Neural progenitor cell (in vitro differentiated cells): ENCODE measurements at regions not wholly inside any gene's neighbourhood (a gene's known extent, or its start where the extent isn't known, plus 50 kb on each side); places are given as distances from the start of the nearest gene placed in this dataset.

ENCODE experiments used
- DNase-seq: peaks from one replicate; pipeline ENCODE4 v3.0.0-alpha.2; 2016; ENCODE audit warnings: low spot score
- H2AFZ ChIP-seq: fragments of 200-600 bp; sonication (generic); replicated peaks from 2 replicates; pipeline ENCODE4 v1.6.1; 2016; ENCODE audit warnings: antibody characterized with exemption
- H3F3A ChIP-seq: fragments of 200-600 bp; sonication (generic); 2 replicates; pipeline ENCODE4 v1.6.1; 2016; ENCODE audit warnings: antibody characterized with exemption, low read depth
- H3K27ac ChIP-seq: fragments of 200-600 bp; sonication (generic); 2 replicates; pipeline ENCODE4 v1.5.1; 2016; ENCODE audit warnings: mild to moderate bottlenecking
- H3K27me3 ChIP-seq: fragments of 200-600 bp; sonication (generic); 2 replicates; pipeline ENCODE4 v1.6.1; 2016; ENCODE audit warnings: mild to moderate bottlenecking, moderate library complexity
- H3K36me3 ChIP-seq: fragments of 200-600 bp; sonication (generic); 2 replicates; pipeline ENCODE4 v1.5.1; 2016
- H3K4me1 ChIP-seq: fragments of 200-600 bp; sonication (generic); 2 replicates; pipeline ENCODE4 v1.6.1; 2016; ENCODE audit warnings: mixed run types
- H3K4me2 ChIP-seq: fragments of 200-600 bp; sonication (generic); 2 replicates; pipeline ENCODE4 v1.6.1; 2016
- H3K4me3 ChIP-seq: fragments of 200-600 bp; sonication (generic); 2 replicates; pipeline ENCODE4 v1.5.1; 2016
- H3K79me2 ChIP-seq: fragments of 200-600 bp; sonication (generic); 2 replicates; pipeline ENCODE4 v1.6.1; 2016; ENCODE audit warnings: low read depth
- H3K9ac ChIP-seq: fragments of 200-600 bp; sonication (generic); 2 replicates; pipeline ENCODE4 v1.6.1; 2016
- H3K9me3 ChIP-seq: fragments of 200-600 bp; sonication (generic); 2 replicates; pipeline ENCODE4 v1.5.1; 2016; ENCODE audit warnings: low read depth
- H4K20me1 ChIP-seq: fragments of 200-600 bp; sonication (generic); 2 replicates; pipeline ENCODE4 v1.6.1; 2016; ENCODE audit warnings: low read depth
- H3K27ac Mint-ChIP-seq: 3 replicates; pipeline ENCODE4 v1.8.0; 2021; ENCODE audit warnings: mixed read lengths
- H3K27me3 Mint-ChIP-seq: 2 replicates; pipeline ENCODE4 v1.8.0; 2022; ENCODE audit warnings: low read depth, mild to moderate bottlenecking, inconsistent platforms, moderate library complexity, mixed read lengths; ENCODE audit not compliant: insufficient read depth
- H3K36me3 Mint-ChIP-seq: 3 replicates; pipeline ENCODE4 v1.8.0; 2021; ENCODE audit warnings: mixed read lengths
- H3K4me1 Mint-ChIP-seq: 3 replicates; pipeline ENCODE4 v1.8.0; 2021; ENCODE audit warnings: mixed read lengths
- H3K4me3 Mint-ChIP-seq: 3 replicates; pipeline ENCODE4 v1.8.0; 2021; ENCODE audit warnings: mild to moderate bottlenecking, moderate library complexity, mixed read lengths
- H3K9me3 Mint-ChIP-seq: 3 replicates; pipeline ENCODE4 v1.8.0; 2020; ENCODE audit warnings: mixed read lengths
- CTCF ChIP-seq: fragments of 200-600 bp; sonication (generic); IDR thresholded peaks from 2 replicates; pipeline ENCODE4 v1.5.1; 2017; ENCODE audit warnings: antibody characterized with exemption, mild to moderate bottlenecking
- EZH2 ChIP-seq: fragments of 200-600 bp; sonication (generic); IDR thresholded peaks from 2 replicates; pipeline ENCODE4 v1.6.1; 2017; ENCODE audit warnings: antibody characterized with exemption, mild to moderate bottlenecking, moderate library complexity
- EZH2phosphoT487 ChIP-seq: fragments of 200-600 bp; sonication (generic); IDR thresholded peaks from 2 replicates; pipeline ENCODE4 v1.6.1; 2017; ENCODE audit warnings: antibody characterized with exemption

GRCh38 chr9:107213561-107214028 lies 69.5 kb upstream of the RAD23B start:
- Histone ChIP-seq H3K4me2 (no peak overlapping the region), H3K27ac (no peak overlapping the region)

GRCh38 chr9:107214381-107214780 lies 68.7 kb upstream of the RAD23B start:
- no peaks in the 10 kb centered on the region for H3K9me3 ChIP-seq
- Mint-ChIP-seq H3K9me3 (no peaks in the 10 kb centered on the region), H3K4me1 (peaks cover 4% of the 10 kb centered on the region), H3K36me3 (no peaks in the 10 kb centered on the region), H3K4me3 (no peak overlapping the region), H3K27ac (no peak overlapping the region), H3K27me3 (peaks cover 2% of the 10 kb centered on the region)
- H3F3A ChIP-seq: no peaks in the 10 kb centered on the region
- H3K4me2 ChIP-seq: no peak overlapping the region
- no peaks in the 10 kb centered on the region for H3K36me3 ChIP-seq
- H3K27ac ChIP-seq: no peak overlapping the region
- no peak overlapping the region for H3K9ac ChIP-seq
- TF ChIP-seq CTCF (no peak), EZH2 (no peak), EZH2phosphoT487 (no peak)
- H2AFZ ChIP-seq: no peak overlapping the region
- DNase-seq: no peak
- no peaks in the 10 kb centered on the region for H3K79me2 ChIP-seq
- no peak overlapping the region for H3K4me3 ChIP-seq
- no peaks in the 10 kb centered on the region for H4K20me1 ChIP-seq
- no peaks in the 10 kb centered on the region for H3K27me3 ChIP-seq
- no peaks in the 10 kb centered on the region for H3K4me1 ChIP-seq

More at GRCh38 chr9:107213561-107214028, 69.5 kb upstream of the RAD23B start:
- no peaks in the 10 kb centered on the region for H3K79me2 ChIP-seq
- no peaks in the 10 kb centered on the region for H3K4me1 ChIP-seq
- H3K9me3 ChIP-seq: no peaks in the 10 kb centered on the region
- no peak for DNase-seq
- no peaks in the 10 kb centered on the region for H3K36me3 Mint-ChIP-seq
- H3K4me3 ChIP-seq: no peak overlapping the region
- H3K4me1 Mint-ChIP-seq: peaks cover 4% of the 10 kb centered on the region
- no peak overlapping the region for H3K9ac ChIP-seq
- no peaks in the 10 kb centered on the region for H3F3A ChIP-seq
- H3K27ac Mint-ChIP-seq: no peak overlapping the region
- no peaks in the 10 kb centered on the region for H3K27me3 ChIP-seq
- H4K20me1 ChIP-seq: no peaks in the 10 kb centered on the region
- H2AFZ ChIP-seq: no peak overlapping the region
- no peaks in the 10 kb centered on the region for H3K36me3 ChIP-seq
- no peak overlapping the region for H3K4me3 Mint-ChIP-seq
- no peak for TF ChIP-seq EZH2phosphoT487
- no peak for TF ChIP-seq EZH2
- no peak for TF ChIP-seq CTCF
- peaks cover 2% of the 10 kb centered on the region for H3K27me3 Mint-ChIP-seq
- no peaks in the 10 kb centered on the region for H3K9me3 Mint-ChIP-seq

- no peak overlapping the region for H3K4me2 ChIP-seq
- H3K9me3 Mint-ChIP-seq: no peaks in the 10 kb centered on the region
Observed at GRCh38 chr9:107214915-107215314, 68.2 kb upstream of the RAD23B start.

More at GRCh38 chr9:107214915-107215314, 68.2 kb upstream of the RAD23B start:
- Histone ChIP-seq H4K20me1 (no peaks in the 10 kb centered on the region), H3K9ac (no peak overlapping the region), H3F3A (no peaks in the 10 kb centered on the region), H3K4me1 (no peaks in the 10 kb centered on the region), H2AFZ (no peak overlapping the region), H3K9me3 (no peaks in the 10 kb centered on the region), H3K4me3 (no peak overlapping the region), H3K27ac (no peak overlapping the region), H3K36me3 (no peaks in the 10 kb centered on the region), H3K79me2 (no peaks in the 10 kb centered on the region), H3K27me3 (no peaks in the 10 kb centered on the region)
- no peak overlapping the region for H3K4me3 Mint-ChIP-seq
- TF ChIP-seq EZH2 (no peak), CTCF (no peak), EZH2phosphoT487 (no peak)
- H3K27ac Mint-ChIP-seq: no peak overlapping the region
- peaks cover 4% of the 10 kb centered on the region for H3K4me1 Mint-ChIP-seq
- peaks cover 2% of the 10 kb centered on the region for H3K27me3 Mint-ChIP-seq
- H3K36me3 Mint-ChIP-seq: no peaks in the 10 kb centered on the region
- no peak for DNase-seq
